Tibial artery (tissue), 4 donors: ENCODE measurements at regions not wholly inside any gene's neighbourhood (a gene's known extent, or its start where the extent isn't known, plus 50 kb on each side); places are given as distances from the start of the nearest gene placed in this dataset.

Experiments
- DNase-seq, 2 donors: peaks; one replicate each; pipeline ENCODE4 v3.0.0-alpha.2; 2019
- H3K27ac ChIP-seq, 2 donors: fragments of 200-600 bp; sonication (generic) in 1 of 2; 1 replicate in 1 of 2; 2 replicates in 1 of 2; pipeline ENCODE4 v1.5.1; 2018 to 2019; ENCODE audit warnings: mild to moderate bottlenecking in 1 of 2
- H3K27me3 ChIP-seq, 2 donors: fragments of 200-600 bp; sonication (generic) in 1 of 2; one replicate each; pipeline versions ENCODE4 v1.5.1 to v1.6.0; 2016 to 2019
- H3K36me3 ChIP-seq, 3 donors: fragments of 200-600 bp; sonication (generic) in 2 of 3; one replicate each; pipeline ENCODE4 v1.5.1; 2016 to 2019; ENCODE audit warnings: mild to moderate bottlenecking in 2 of 3
- H3K4me1 ChIP-seq, 4 donors: fragments of 200-600 bp; sonication (generic) in 2 of 4; 1 replicate in 3 of 4; 2 replicates in 1 of 4; pipeline ENCODE4 v1.5.1; 2016 to 2019
- H3K4me3 ChIP-seq, 2 donors: fragments of 200-600 bp; sonication (generic) in 1 of 2; 1 replicate in 1 of 2; 2 replicates in 1 of 2; pipeline ENCODE4 v1.5.1; 2018 to 2019; ENCODE audit warnings: mild to moderate bottlenecking in 2 of 2
- H3K9me3 ChIP-seq, 3 donors: fragments of 200-600 bp; sonication (generic) in 1 of 3; one replicate each; pipeline ENCODE4 v1.5.1; 2016 to 2019
- intact Hi-C: fragments of 100-400 bp; cut with DNase I; formaldehyde crosslinking; loops from one replicate; pipeline ENCODE4 v1.15.0; 2023; ENCODE audit warnings: low total_unique reads
- TF ChIP-seq, protein P1 (sequence below), 2 experiments: fragments of 200-600 bp in 1 of 2; fragments of 450-650 bp in 1 of 2; IDR thresholded peaks; one replicate each; pipeline ENCODE4 v1.5.1; 2017 to 2019; ENCODE audit warnings: antibody characterized with exemption in 2 of 2, mild to moderate bottlenecking in 1 of 2, moderate library complexity in 1 of 2

DNA sequence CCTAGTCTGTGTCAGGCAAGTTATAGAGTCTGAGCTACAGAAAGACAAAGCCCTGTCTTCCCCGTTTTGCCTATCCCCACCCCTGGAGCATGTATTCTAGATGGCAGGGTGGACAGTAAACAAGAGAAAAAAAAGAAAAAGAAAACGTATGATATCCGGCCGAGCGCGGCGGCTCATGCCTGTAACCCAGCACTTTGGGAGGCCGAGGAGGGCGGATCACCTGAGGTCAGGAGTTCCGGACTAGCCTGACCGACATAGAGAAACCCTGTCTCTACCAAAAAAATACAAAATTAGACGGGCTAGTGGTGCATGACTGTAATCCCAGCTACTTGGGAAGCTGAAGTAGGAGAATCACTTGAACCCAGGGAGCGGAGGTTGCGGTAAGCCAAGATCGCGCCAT lies 523.0 kb upstream of the CDH9 start:
- intact Hi-C loops = no loop called here
- H3K4me3 ChIP-seq = no peak overlapping the region
- TF ChIP-seq, protein P1, sequence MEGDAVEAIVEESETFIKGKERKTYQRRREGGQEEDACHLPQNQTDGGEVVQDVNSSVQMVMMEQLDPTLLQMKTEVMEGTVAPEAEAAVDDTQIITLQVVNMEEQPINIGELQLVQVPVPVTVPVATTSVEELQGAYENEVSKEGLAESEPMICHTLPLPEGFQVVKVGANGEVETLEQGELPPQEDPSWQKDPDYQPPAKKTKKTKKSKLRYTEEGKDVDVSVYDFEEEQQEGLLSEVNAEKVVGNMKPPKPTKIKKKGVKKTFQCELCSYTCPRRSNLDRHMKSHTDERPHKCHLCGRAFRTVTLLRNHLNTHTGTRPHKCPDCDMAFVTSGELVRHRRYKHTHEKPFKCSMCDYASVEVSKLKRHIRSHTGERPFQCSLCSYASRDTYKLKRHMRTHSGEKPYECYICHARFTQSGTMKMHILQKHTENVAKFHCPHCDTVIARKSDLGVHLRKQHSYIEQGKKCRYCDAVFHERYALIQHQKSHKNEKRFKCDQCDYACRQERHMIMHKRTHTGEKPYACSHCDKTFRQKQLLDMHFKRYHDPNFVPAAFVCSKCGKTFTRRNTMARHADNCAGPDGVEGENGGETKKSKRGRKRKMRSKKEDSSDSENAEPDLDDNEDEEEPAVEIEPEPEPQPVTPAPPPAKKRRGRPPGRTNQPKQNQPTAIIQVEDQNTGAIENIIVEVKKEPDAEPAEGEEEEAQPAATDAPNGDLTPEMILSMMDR (IDR thresholded peaks at IDR 0.05) = no peak
- H3K27ac ChIP-seq = no peak overlapping the region
- H3K4me1 ChIP-seq = no peaks in the 10 kb centered on the region
- DNase-seq = no peak
- no peaks in the 10 kb centered on the region for H3K27me3 ChIP-seq
- H3K36me3 ChIP-seq = no peaks in the 10 kb centered on the region
- H3K9me3 ChIP-seq = no peaks in the 10 kb centered on the region

DNA sequence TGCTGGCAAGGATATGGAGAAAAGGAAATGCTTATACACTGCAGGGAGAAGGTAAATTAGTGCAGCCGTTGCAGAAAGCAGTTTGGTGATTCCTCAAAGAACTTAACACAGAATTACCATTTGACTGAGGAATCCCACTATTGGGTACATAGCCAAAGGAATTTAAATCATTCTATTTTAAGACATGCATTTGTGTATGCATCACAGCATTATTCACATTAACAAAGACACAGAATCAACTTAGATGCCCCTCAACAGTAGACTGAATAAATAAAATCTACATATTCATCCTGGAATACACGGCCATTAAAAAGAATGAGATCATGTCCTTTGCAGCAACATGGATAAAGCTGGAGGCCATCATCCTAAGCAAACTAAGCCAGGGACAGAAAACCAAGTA lies 510.1 kb upstream of the CDH9 start:
- Histone ChIP-seq H3K27ac (no peak overlapping the region), H3K27me3 (no peaks in the 10 kb centered on the region), H3K36me3 (no peaks in the 10 kb centered on the region), H3K9me3 (no peaks in the 10 kb centered on the region), H3K4me1 (no peaks in the 10 kb centered on the region), H3K4me3 (no peak overlapping the region)
- intact Hi-C loops = no loop called here
- TF ChIP-seq, protein P1 (IDR thresholded peaks at IDR 0.05) = no peak
- DNase-seq = no peak

DNA sequence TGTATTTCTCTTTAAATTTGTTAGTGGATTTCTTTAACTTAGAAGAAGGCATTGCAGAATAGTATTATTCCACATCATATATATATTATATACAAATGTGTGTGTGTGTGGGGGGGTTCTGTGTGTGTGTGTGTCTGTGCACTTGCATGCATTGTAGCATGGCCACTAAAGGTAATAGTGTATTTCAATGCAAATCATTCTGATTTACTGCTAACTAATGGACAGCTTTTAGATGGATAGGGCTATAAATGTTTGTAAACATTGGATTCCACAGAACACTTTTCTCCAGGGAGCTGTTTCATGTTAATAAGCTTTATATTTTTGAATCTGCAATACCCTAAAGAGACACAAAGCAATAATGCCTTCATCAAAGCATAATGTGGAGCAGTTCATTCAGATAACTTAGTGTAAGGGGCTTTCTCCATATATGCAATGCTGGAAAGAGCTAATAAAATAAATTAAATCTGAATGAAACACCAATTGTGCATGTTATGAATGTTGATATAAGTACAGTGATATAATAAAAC lies 496.7 kb upstream of the CDH9 start:
- Histone ChIP-seq H3K27ac (no peak overlapping the region), H3K4me3 (no peak overlapping the region), H3K4me1 (no peaks in the 10 kb centered on the region), H3K27me3 (no peaks in the 10 kb centered on the region), H3K9me3 (no peaks in the 10 kb centered on the region), H3K36me3 (no peaks in the 10 kb centered on the region)
- intact Hi-C loops = no loop called here
- TF ChIP-seq, protein P1 (IDR thresholded peaks at IDR 0.05) = no peak
- no peak for DNase-seq

DNA sequence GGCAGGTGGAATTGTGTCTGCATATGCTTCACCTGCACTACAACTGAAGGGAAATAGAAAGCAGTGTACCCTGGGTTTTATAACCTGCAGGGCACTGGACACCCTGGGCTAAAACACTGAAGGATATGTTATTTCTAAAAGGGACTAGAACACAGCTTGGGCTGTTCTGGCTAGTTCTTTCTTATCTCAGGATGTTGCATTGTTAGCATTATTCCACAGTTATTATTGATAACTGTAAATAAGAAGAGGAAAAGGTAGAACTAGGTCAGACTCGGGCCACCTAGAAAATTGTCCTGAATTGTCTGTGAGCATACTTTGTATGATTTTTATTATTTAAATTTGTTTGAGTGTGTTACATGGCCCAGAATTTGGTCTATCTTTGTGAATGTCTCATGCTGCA lies 493.9 kb upstream of the CDH9 start:
- no peaks in the 10 kb centered on the region for H3K27me3 ChIP-seq
- H3K9me3 ChIP-seq = no peaks in the 10 kb centered on the region
- no peaks in the 10 kb centered on the region for H3K4me1 ChIP-seq
- no peak overlapping the region for H3K4me3 ChIP-seq
- intact Hi-C loops = no loop called here
- TF ChIP-seq, protein P1 (IDR thresholded peaks at IDR 0.05) = no peak
- H3K27ac ChIP-seq = no peak overlapping the region
- no peak for DNase-seq
- H3K36me3 ChIP-seq = no peaks in the 10 kb centered on the region

DNA sequence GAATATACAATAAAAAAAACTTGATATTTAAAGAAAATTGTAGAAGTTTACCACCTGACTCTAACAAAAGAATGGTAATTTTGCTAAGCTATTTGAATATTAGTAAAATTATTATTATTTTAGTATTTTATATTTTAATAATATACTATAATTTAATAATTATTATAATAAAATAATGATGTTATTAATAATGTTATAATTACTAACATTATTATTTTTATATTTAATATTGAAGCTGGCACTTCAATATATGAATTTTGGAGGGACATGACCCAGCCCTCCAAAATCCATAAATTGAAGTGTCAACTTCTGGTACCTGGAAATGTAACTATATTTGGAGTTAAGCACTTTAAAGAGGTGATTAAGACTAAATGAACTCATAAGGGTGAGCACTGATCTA lies 486.1 kb upstream of the CDH9 start:
- no peak overlapping the region for H3K27ac ChIP-seq
- no peaks in the 10 kb centered on the region for H3K27me3 ChIP-seq
- TF ChIP-seq, protein P1 (IDR thresholded peaks at IDR 0.05) = no peak
- no peak overlapping the region for H3K4me3 ChIP-seq
- no peaks in the 10 kb centered on the region for H3K9me3 ChIP-seq
- H3K4me1 ChIP-seq = no peaks in the 10 kb centered on the region
- H3K36me3 ChIP-seq = no peaks in the 10 kb centered on the region
- intact Hi-C loops = no loop called here
- DNase-seq = no peak

DNA sequence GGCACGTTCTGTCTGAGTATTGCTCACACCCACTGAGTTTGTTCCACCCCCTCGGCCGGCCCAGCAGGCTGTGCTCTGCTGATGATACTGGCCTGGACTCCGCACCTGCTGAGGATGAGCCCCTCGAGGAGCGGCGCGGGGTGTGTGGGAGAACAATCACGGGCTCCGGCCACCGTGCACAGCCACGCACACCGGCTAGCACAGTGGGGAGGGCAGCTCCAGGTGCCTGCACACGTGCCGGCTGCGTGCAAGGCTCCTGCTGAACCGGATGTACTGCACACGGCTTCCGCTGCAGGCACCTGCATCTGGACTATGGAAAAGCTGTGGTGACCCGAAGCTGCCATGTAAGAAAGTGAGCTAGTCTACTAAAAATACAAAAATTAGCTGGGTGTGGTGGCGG lies 485.2 kb upstream of the CDH9 start:
- intact Hi-C loops = no loop called here
- Histone ChIP-seq H3K4me1 (no peaks in the 10 kb centered on the region), H3K27me3 (no peaks in the 10 kb centered on the region), H3K36me3 (no peaks in the 10 kb centered on the region), H3K27ac (no peak overlapping the region), H3K9me3 (no peaks in the 10 kb centered on the region), H3K4me3 (no peak overlapping the region)
- TF ChIP-seq, protein P1 (IDR thresholded peaks at IDR 0.05) = no peak
- no peak for DNase-seq
